A673 (cell line): ENCODE measurements at regions not wholly inside any gene's neighbourhood (a gene's known extent, or its start where the extent isn't known, plus 50 kb on each side); places are given as distances from the start of the nearest gene placed in this dataset.

ENCODE experiments used
- BruUV-seq: library from RNA; stranded (reverse); fragments of 400-500 nt; replicated peaks from 2 replicates; lab custom pipeline; 2021; lab: Mats Ljungman, UMichigan
- CTCF ChIA-PET: fragments of 300-600 bp; sonication (Branson Sonifier 250); formaldehyde crosslinking; loops from one replicate; lab custom pipeline; 2022; ENCODE audit warnings: antibody characterized with exemption; lab: Charles Lee
- POLR2A ChIA-PET: fragments of 300-600 bp; sonication (Branson Sonifier 250); formaldehyde crosslinking; loops from one replicate; lab custom pipeline; 2022; ENCODE audit warnings: antibody characterized with exemption; ENCODE audit not compliant: low non-redundant PET; lab: Charles Lee
- DNase-seq: peaks from one replicate; pipeline ENCODE4 v3.0.0-alpha.2; 2015; ENCODE audit warnings: low spot score
- H3K27ac ChIP-seq: fragments of 200-600 bp; sonication (generic); 2 replicates; pipeline ENCODE4 v1.5.1; 2016; ENCODE audit warnings: mixed run types, low read depth, mild to moderate bottlenecking, mixed read lengths, antibody characterized with exemption, low read length; ENCODE audit not compliant: poor library complexity, severe bottlenecking
- H3K27me3 ChIP-seq: fragments of 200-600 bp; sonication (generic); replicated peaks from 2 replicates; pipeline ENCODE4 v1.6.1; 2017; ENCODE audit warnings: mixed run types, low read depth, mild to moderate bottlenecking, mixed read lengths, antibody characterized with exemption, low read length; ENCODE audit not compliant: insufficient read depth, poor library complexity
- H3K36me3 ChIP-seq: fragments of 200-600 bp; sonication (generic); 2 replicates; pipeline ENCODE4 v1.6.1; 2016; ENCODE audit warnings: mixed run types, mild to moderate bottlenecking, mixed read lengths, antibody characterized with exemption, low read length; ENCODE audit not compliant: insufficient read depth, poor library complexity, severe bottlenecking
- H3K4me1 ChIP-seq: fragments of 200-600 bp; sonication (generic); 2 replicates; pipeline ENCODE4 v1.6.1; 2017; ENCODE audit warnings: mixed run types, mild to moderate bottlenecking, mixed read lengths, antibody characterized with exemption, low read length; ENCODE audit not compliant: insufficient read depth, poor library complexity, severe bottlenecking
- H3K4me3 ChIP-seq: fragments of 200-600 bp; sonication (generic); 2 replicates; pipeline ENCODE4 v1.5.1; 2016; ENCODE audit warnings: low read depth, mixed run types, mild to moderate bottlenecking, mixed read lengths, low read length; ENCODE audit not compliant: poor library complexity, severe bottlenecking
- H3K9me3 ChIP-seq: fragments of 200-600 bp; sonication (generic); 2 replicates; pipeline ENCODE4 v1.6.1; 2016; ENCODE audit warnings: mixed run types, low read depth, mild to moderate bottlenecking, mixed read lengths, antibody characterized with exemption, low read length; ENCODE audit not compliant: poor library complexity, severe bottlenecking
- EZH2 ChIP-seq: fragments of 200-600 bp; sonication (generic); IDR thresholded peaks from 2 replicates; pipeline ENCODE4 v1.6.1; 2017; ENCODE audit warnings: borderline replicate concordance, low read depth, mild to moderate bottlenecking, mixed read lengths, antibody characterized with exemption, low read length; ENCODE audit not compliant: poor library complexity, severe bottlenecking
- intact Hi-C: fragments of 100-400 bp; cut with micrococcal nuclease; formaldehyde crosslinking; loops from one replicate; pipeline ENCODE4 v1.10.0; 2022; ENCODE audit not compliant: unreplicated experiment
- TF ChIP-seq, protein P1 (sequence below): fragments of 300-800, 200-600 bp; sonication (generic); conservative IDR thresholded peaks from 2 replicates; pipeline ENCODE4 v1.5.1; 2017; ENCODE audit warnings: low read depth, mild to moderate bottlenecking, antibody characterized with exemption, low read length, moderate library complexity, mixed read lengths

DNA sequence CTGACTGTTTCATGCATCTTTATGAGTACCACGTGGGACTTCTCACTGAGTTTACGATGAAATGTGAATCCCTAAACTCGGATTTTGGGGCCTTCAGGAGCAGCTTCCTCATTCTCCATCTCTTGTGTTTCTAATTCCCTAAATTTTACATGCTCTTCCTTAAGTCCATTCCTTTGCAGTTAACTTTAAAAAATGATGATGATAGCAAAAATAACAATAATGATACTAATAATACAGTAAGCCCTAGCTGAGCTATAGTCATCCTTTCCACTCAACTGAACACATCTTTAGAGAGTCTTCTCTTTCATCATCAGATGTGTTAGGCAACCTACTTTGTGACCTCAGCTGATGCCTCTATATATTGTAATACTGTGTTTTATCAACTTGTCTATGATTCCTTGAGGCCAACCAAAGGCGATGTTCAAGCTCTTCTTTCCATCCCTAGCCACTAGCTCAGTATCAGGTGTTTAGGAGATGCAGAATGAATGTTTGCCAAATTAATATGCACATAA, 1196.4 kb downstream of the VRK1 start:
- POLR2A ChIA-PET, result no interaction called here
- TF ChIP-seq, protein P1, sequence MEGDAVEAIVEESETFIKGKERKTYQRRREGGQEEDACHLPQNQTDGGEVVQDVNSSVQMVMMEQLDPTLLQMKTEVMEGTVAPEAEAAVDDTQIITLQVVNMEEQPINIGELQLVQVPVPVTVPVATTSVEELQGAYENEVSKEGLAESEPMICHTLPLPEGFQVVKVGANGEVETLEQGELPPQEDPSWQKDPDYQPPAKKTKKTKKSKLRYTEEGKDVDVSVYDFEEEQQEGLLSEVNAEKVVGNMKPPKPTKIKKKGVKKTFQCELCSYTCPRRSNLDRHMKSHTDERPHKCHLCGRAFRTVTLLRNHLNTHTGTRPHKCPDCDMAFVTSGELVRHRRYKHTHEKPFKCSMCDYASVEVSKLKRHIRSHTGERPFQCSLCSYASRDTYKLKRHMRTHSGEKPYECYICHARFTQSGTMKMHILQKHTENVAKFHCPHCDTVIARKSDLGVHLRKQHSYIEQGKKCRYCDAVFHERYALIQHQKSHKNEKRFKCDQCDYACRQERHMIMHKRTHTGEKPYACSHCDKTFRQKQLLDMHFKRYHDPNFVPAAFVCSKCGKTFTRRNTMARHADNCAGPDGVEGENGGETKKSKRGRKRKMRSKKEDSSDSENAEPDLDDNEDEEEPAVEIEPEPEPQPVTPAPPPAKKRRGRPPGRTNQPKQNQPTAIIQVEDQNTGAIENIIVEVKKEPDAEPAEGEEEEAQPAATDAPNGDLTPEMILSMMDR, result no peak
- TF ChIP-seq EZH2, result no peak

DNA sequence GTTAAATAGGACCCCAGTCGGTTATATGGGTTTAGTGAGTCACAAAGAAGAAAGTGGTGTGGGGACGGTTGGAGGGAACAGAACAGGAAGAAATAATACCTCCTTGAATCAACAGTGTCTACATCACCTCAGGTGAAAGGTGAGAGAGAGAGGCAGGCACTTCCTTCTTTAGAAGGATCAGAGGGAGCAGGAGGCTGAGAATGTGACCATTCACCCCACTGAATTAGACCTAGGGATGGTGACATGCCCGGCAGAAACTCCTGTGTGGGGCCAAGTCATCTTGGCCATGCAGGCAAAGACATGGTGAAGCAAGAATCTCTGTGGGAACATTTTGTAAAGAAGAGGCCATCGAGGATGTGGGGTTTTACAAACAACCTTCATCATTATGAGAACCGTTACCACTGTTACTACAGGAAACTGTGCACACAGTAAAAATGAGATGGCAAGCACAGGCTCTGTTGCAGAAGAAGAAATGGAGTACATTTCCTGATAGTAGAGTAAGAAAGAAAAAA, 1196.9 kb downstream of the VRK1 start:
- Histone ChIP-seq H3K36me3 (no peaks in the 10 kb centered on the region), H3K9me3 (no peaks in the 10 kb centered on the region), H3K4me1 (no peaks in the 10 kb centered on the region), H3K27ac (no peak overlapping the region), H3K4me3 (no peak overlapping the region), H3K27me3 (no peaks in the 10 kb centered on the region)
- TF ChIP-seq EZH2, result no peak
- TF ChIP-seq, protein P1, result no peak
- intact Hi-C loops, result no loop called here
- no TSS peak for BruUV-seq
- no peak for DNase-seq
- ChIA-PET CTCF (no interaction called here), POLR2A (no interaction called here)

More for the DNA sequence above, 1196.4 kb downstream of the VRK1 start:
- no TSS peak for BruUV-seq
- intact Hi-C loops, result no loop called here
- no peak for DNase-seq
- H3K4me3 ChIP-seq, result no peak overlapping the region
- H3K9me3 ChIP-seq, result no peaks in the 10 kb centered on the region
- CTCF ChIA-PET, result no interaction called here
- H3K36me3 ChIP-seq, result no peaks in the 10 kb centered on the region
- H3K27ac ChIP-seq, result no peak overlapping the region
- H3K27me3 ChIP-seq, result no peaks in the 10 kb centered on the region
- H3K4me1 ChIP-seq, result no peaks in the 10 kb centered on the region

DNA sequence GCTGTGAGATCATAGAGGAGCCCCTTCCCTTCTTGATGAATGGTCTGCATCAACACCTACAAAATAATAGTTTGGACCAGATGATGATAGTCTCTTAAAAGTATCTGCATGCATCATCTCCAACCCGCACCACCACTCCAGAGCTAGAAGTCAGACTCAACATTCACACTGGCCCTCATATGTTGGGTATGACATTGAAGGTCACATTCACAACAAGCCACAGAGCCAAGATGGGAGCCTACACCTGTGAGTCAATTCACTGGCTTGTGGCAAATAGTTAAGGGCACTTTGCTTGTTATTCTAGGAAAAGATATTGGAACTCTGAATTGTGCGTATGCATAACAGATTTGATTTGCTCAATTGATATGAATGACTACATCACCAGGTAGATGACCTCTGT, 1197.9 kb downstream of the VRK1 start:
- POLR2A ChIA-PET, result no interaction called here
- no TSS peak for BruUV-seq

More for the DNA sequence above, 1197.9 kb downstream of the VRK1 start:
- DNase-seq, result no peak
- CTCF ChIA-PET, result no interaction called here
- Histone ChIP-seq H3K4me3 (no peak overlapping the region), H3K27ac (no peak overlapping the region), H3K9me3 (no peaks in the 10 kb centered on the region), H3K27me3 (no peaks in the 10 kb centered on the region), H3K4me1 (no peaks in the 10 kb centered on the region), H3K36me3 (no peaks in the 10 kb centered on the region)
- TF ChIP-seq, protein P1, result no peak
- intact Hi-C loops, result no loop called here
